ENCODE measurements at regions not wholly inside any gene's neighbourhood (a gene's known extent, or its start where the extent isn't known, plus 50 kb on each side); places are given as distances from the start of the nearest gene placed in this dataset.

DNA sequence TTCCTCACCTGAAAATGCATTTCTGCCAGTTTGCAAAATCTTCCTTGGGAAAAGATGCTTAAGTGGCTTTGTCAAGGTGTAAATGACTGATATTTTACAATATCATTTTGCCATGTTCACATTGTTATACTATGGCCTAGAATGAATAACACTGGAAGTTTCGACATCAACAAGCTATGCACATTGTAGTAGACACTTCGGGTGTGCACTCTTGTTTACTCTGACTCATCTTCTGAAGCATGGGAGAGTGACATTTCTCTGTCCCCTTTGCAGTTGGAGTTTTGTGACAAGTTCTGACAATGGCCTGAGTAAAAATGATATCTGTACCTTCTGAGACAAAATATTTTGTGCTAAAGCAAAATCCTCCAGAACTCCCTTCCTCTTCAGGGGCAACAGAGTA, 567.0 kb upstream of the RGMA start:
- no peak for TF ChIP-seq SP1 (CRISPR knock-in tag; IDR thresholded peaks at IDR 0.05)
- TF ChIP-seq BCL6 (CRISPR knock-in tag; IDR thresholded peaks at IDR 0.05), result no peak
- no peak for TF ChIP-seq CEBPZ (IDR thresholded peaks at IDR 0.05; ENCODE audit: borderline replicate concordance, low read depth, low read length)
- TF ChIP-seq CTCF (IDR thresholded peaks at IDR 0.05 in 2 of 3, conservative IDR thresholded peaks at IDR 0.05 in 1 of 3; ENCODE audit: insufficient read depth in 2 of 3, low read depth in 1 of 3, low read length in 3 of 3), result no peak
- no peak for TF ChIP-seq EHMT2 (IDR thresholded peaks at IDR 0.05)
- no peak for TF ChIP-seq RBM34 (IDR thresholded peaks at IDR 0.05; ENCODE audit: borderline replicate concordance, insufficient read depth, low read length)
- TF ChIP-seq, protein P1, sequence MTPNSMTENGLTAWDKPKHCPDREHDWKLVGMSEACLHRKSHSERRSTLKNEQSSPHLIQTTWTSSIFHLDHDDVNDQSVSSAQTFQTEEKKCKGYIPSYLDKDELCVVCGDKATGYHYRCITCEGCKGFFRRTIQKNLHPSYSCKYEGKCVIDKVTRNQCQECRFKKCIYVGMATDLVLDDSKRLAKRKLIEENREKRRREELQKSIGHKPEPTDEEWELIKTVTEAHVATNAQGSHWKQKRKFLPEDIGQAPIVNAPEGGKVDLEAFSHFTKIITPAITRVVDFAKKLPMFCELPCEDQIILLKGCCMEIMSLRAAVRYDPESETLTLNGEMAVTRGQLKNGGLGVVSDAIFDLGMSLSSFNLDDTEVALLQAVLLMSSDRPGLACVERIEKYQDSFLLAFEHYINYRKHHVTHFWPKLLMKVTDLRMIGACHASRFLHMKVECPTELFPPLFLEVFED (CRISPR knock-in tag; conservative IDR thresholded peaks at IDR 0.05), result no peak
- TF ChIP-seq, protein P2, sequence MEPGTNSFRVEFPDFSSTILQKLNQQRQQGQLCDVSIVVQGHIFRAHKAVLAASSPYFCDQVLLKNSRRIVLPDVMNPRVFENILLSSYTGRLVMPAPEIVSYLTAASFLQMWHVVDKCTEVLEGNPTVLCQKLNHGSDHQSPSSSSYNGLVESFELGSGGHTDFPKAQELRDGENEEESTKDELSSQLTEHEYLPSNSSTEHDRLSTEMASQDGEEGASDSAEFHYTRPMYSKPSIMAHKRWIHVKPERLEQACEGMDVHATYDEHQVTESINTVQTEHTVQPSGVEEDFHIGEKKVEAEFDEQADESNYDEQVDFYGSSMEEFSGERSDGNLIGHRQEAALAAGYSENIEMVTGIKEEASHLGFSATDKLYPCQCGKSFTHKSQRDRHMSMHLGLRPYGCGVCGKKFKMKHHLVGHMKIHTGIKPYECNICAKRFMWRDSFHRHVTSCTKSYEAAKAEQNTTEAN (CRISPR knock-in tag; IDR thresholded peaks at IDR 0.05), result no peak
- TF ChIP-seq, protein P3, sequence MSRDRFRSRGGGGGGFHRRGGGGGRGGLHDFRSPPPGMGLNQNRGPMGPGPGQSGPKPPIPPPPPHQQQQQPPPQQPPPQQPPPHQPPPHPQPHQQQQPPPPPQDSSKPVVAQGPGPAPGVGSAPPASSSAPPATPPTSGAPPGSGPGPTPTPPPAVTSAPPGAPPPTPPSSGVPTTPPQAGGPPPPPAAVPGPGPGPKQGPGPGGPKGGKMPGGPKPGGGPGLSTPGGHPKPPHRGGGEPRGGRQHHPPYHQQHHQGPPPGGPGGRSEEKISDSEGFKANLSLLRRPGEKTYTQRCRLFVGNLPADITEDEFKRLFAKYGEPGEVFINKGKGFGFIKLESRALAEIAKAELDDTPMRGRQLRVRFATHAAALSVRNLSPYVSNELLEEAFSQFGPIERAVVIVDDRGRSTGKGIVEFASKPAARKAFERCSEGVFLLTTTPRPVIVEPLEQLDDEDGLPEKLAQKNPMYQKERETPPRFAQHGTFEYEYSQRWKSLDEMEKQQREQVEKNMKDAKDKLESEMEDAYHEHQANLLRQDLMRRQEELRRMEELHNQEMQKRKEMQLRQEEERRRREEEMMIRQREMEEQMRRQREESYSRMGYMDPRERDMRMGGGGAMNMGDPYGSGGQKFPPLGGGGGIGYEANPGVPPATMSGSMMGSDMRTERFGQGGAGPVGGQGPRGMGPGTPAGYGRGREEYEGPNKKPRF (IDR thresholded peaks at IDR 0.05; ENCODE audit: low read depth, low read length), result no peak
- no peak for TF ChIP-seq IFI16 (CRISPR knock-in tag; IDR thresholded peaks at IDR 0.05)
- TF ChIP-seq, protein P4, sequence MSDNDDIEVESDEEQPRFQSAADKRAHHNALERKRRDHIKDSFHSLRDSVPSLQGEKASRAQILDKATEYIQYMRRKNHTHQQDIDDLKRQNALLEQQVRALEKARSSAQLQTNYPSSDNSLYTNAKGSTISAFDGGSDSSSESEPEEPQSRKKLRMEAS (CRISPR knock-in tag; IDR thresholded peaks at IDR 0.05), result no peak
- no peak for TF ChIP-seq HDGF (IDR thresholded peaks at IDR 0.05)
- no peak for TF ChIP-seq ZNF395 (CRISPR knock-in tag; IDR thresholded peaks at IDR 0.05)
- TF ChIP-seq ZNF274 (IDR thresholded peaks at IDR 0.05; ENCODE audit: borderline replicate concordance, low read depth, low read length), result no peak

Measured in K562 (cell line).